ENCODE measurements at regions not wholly inside any gene's neighbourhood (a gene's known extent, or its start where the extent isn't known, plus 50 kb on each side); places are given as distances from the start of the nearest gene placed in this dataset.

- Histone ChIP-seq H3K36me3 (no peaks in the 10 kb centered on the region), H3K4me3 (no peak overlapping the region), H3K9me3 (no peaks in the 10 kb centered on the region), H3K27ac (no peak overlapping the region), H3K27me3 (peaks cover 0 to 21% (median 0%) of the 10 kb centered on the region in 9 donors), H3K4me1 (no peaks in the 10 kb centered on the region)
- DNase-seq (no peak), ATAC-seq (no peak)
- WGBS, 4 donors: 90 to 94% (median 92%) methylated on average over 2 of the region's 2 CpGs
- TF ChIP-seq POLR2A (IDR thresholded peaks at IDR 0.05): no peak
- no peak for TF ChIP-seq CTCF (IDR thresholded peaks at IDR 0.05)
- intact Hi-C loops (cut with DNase I): no loop called here
Measured at GRCh38 chr3:120848503-120848902, 59.5 kb upstream of the STXBP5L start.

- ATAC-seq (no peak), DNase-seq (no peak)
- TF ChIP-seq CTCF (IDR thresholded peaks at IDR 0.05): no peak
- no peaks in the 10 kb centered on the region for H3K4me1 ChIP-seq
- H3K36me3 ChIP-seq: no peaks in the 10 kb centered on the region
- H3K4me3 ChIP-seq: no peak overlapping the region
- peaks cover 0 to 21% (median 0%) of the 10 kb centered on the region in 9 donors for H3K27me3 ChIP-seq
- H3K27ac ChIP-seq: no peak overlapping the region
- H3K9me3 ChIP-seq: no peaks in the 10 kb centered on the region
- intact Hi-C loops (cut with DNase I): no loop called here
- 54 to 63% (median 55%) methylated on average over 6 of the region's 6 CpGs for WGBS, 4 donors
Measured at GRCh38 chr3:120850381-120851295, 57.4 kb upstream of the STXBP5L start.

- Histone ChIP-seq H3K4me3 (no peak overlapping the region), H3K4me1 (no peaks in the 10 kb centered on the region), H3K36me3 (no peaks in the 10 kb centered on the region), H3K27me3 (peaks cover 0 to 21% (median 0%) of the 10 kb centered on the region in 9 donors), H3K27ac (no peak overlapping the region), H3K9me3 (no peaks in the 10 kb centered on the region)
- ATAC-seq (no peak), DNase-seq (no peak)
- TF ChIP-seq CTCF (IDR thresholded peaks at IDR 0.05) (no peak), POLR2A (IDR thresholded peaks at IDR 0.05) (no peak)
- 47 to 56% (median 51%) methylated on average over 2 of the region's 2 CpGs for WGBS, 4 donors
- intact Hi-C loops (cut with DNase I): no loop called here
Measured at GRCh38 chr3:120852412-120852811, 55.6 kb upstream of the STXBP5L start.

GRCh38 chr3:120853416-120853815, 54.6 kb upstream of the STXBP5L start:
- no peak for TF ChIP-seq CTCF (IDR thresholded peaks at IDR 0.05)
- TF ChIP-seq POLR2A (IDR thresholded peaks at IDR 0.05): no peak
- DNase-seq: no peak
- no peak for ATAC-seq
- no peaks in the 10 kb centered on the region for H3K4me1 ChIP-seq
- H3K36me3 ChIP-seq: no peaks in the 10 kb centered on the region
- H3K27ac ChIP-seq: no peak overlapping the region
- H3K4me3 ChIP-seq: no peak overlapping the region
- 86 to 93% (median 90%) methylated on average over 9 of the region's 9 CpGs for WGBS, 4 donors
- no peaks in the 10 kb centered on the region for H3K9me3 ChIP-seq
- intact Hi-C loops (cut with DNase I): no loop called here
- H3K27me3 ChIP-seq: peaks cover 0 to 19% (median 0%) of the 10 kb centered on the region in 9 donors

Data from heart left ventricle (tissue), 16 donors.